GM23248 (cell line): ENCODE measurements at regions not wholly inside any gene's neighbourhood (a gene's known extent, or its start where the extent isn't known, plus 50 kb on each side); places are given as distances from the start of the nearest gene placed in this dataset.

ENCODE experiments used
- DNase-seq: peaks from one replicate; pipeline ENCODE4 v3.0.0-alpha.2; 2015
- H2AFZ ChIP-seq: fragments of 200-600 bp; sonication (generic); 2 replicates; pipeline ENCODE4 v1.6.1; 2016; ENCODE audit warnings: antibody characterized with exemption
- H3F3A ChIP-seq: fragments of 200-600 bp; sonication (generic); 2 replicates; pipeline ENCODE4 v1.6.1; 2016; ENCODE audit warnings: mild to moderate bottlenecking, antibody characterized with exemption, mixed run types; ENCODE audit not compliant: insufficient read depth
- H3K27ac ChIP-seq: fragments of 200-600 bp; sonication (generic); 2 replicates; pipeline ENCODE4 v1.5.1; 2016; ENCODE audit warnings: mild to moderate bottlenecking
- H3K27me3 ChIP-seq: fragments of 200-600 bp; sonication (generic); replicated peaks from 2 replicates; pipeline ENCODE4 v1.6.1; 2016; ENCODE audit warnings: mild to moderate bottlenecking; ENCODE audit not compliant: insufficient read depth
- H3K36me3 ChIP-seq: fragments of 200-600 bp; sonication (generic); 2 replicates; pipeline ENCODE4 v1.6.1; 2016; ENCODE audit warnings: low read depth, mild to moderate bottlenecking
- H3K4me1 ChIP-seq: fragments of 200-600 bp; sonication (generic); 2 replicates; pipeline ENCODE4 v1.6.1; 2016; ENCODE audit warnings: mild to moderate bottlenecking; ENCODE audit not compliant: insufficient read depth
- H3K4me2 ChIP-seq: fragments of 200-600 bp; sonication (generic); one replicate; pipeline ENCODE4 v1.6.1; 2016; ENCODE audit warnings: mild to moderate bottlenecking; ENCODE audit not compliant: unreplicated experiment
- H3K4me3 ChIP-seq: fragments of 200-600 bp; sonication (generic); 2 replicates; pipeline ENCODE4 v1.5.1; 2016; ENCODE audit warnings: mild to moderate bottlenecking
- H3K79me2 ChIP-seq: fragments of 200-600 bp; sonication (generic); 2 replicates; pipeline ENCODE4 v1.6.1; 2016; ENCODE audit warnings: mild to moderate bottlenecking; ENCODE audit not compliant: insufficient read depth
- H3K9ac ChIP-seq: fragments of 200-600 bp; sonication (generic); 2 replicates; pipeline ENCODE4 v1.6.1; 2016; ENCODE audit warnings: mild to moderate bottlenecking
- H3K9me2 ChIP-seq: fragments of 200-600 bp; sonication (generic); 2 replicates; pipeline ENCODE4 v1.6.1; 2016; ENCODE audit warnings: mixed run types, mild to moderate bottlenecking, moderate library complexity; ENCODE audit not compliant: insufficient read depth
- H3K9me3 ChIP-seq: fragments of 200-600 bp; sonication (generic); one replicate; pipeline ENCODE4 v1.6.1; 2017; ENCODE audit warnings: low read depth
- H4K20me1 ChIP-seq: fragments of 200-600 bp; sonication (generic); 2 replicates; pipeline ENCODE4 v1.6.0; 2016; ENCODE audit not compliant: insufficient read depth
- EZH2 ChIP-seq: fragments of 200-600 bp; sonication (generic); IDR thresholded peaks from 2 replicates; pipeline ENCODE4 v1.6.1; 2018; ENCODE audit warnings: antibody characterized with exemption, mild to moderate bottlenecking; ENCODE audit not compliant: insufficient read depth, poor library complexity, severe bottlenecking
- EZH2phosphoT487 ChIP-seq: fragments of 200-600 bp; sonication (generic); IDR thresholded peaks from 2 replicates; pipeline ENCODE4 v1.6.1; 2018; ENCODE audit warnings: antibody characterized with exemption, moderate library complexity, mild to moderate bottlenecking, low read depth; ENCODE audit not compliant: insufficient read depth
- WGBS, 2 experiments: methylation state at CpG; one replicate each; pipeline ENCODE4 v1.1.6; 2015 to 2017; ENCODE audit warnings: low lambda C conversion rate in 2 of 2, low coverage in 1 of 2; ENCODE audit errors: missing lambda C conversion rate in 2 of 2; 5-methylcytosine and 5-hydroxymethylcytosine counted together
- in situ Hi-C: fragments of 300-500 bp; cut with MboI; formaldehyde crosslinking; loops from 2 replicates; pipeline ENCODE4 v1.15.0; 2020

DNA sequence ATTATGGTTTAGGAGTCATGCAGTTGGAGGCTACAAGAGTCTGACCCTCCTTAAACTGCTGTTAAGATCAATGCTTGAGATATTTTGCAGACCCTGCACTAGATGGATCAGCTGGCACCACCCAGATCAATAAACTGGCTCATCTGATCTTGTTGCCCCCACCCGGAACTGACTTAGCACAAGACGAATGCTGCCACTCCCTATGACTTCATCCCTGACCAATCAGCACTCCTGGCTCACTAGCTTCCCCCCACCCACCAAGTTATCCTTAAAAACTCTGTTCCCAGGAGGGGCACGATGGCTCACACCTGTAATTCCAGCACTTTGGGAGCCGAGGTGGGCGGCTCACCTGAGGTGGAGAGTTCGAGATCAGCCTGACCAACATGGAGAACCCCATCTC is 594.0 kb downstream of the NTRK3 start:
- H3K4me1 ChIP-seq, result no peaks in the 10 kb centered on the region
- WGBS, 2 experiments, result 64 to 66% methylated on average over 6 of the region's 6 CpGs
- no peak overlapping the region for H3K9ac ChIP-seq
- no peak for DNase-seq
- H3K4me3 ChIP-seq, result no peak overlapping the region
- no peaks in the 10 kb centered on the region for H3K79me2 ChIP-seq
- in situ Hi-C loops, result no loop called here
- no peaks in the 10 kb centered on the region; the same call in 1 of the 2 replicates for H3K9me2 ChIP-seq
- H3K36me3 ChIP-seq, result no peaks in the 10 kb centered on the region
- no peak overlapping the region for H3K27ac ChIP-seq
- no peak overlapping the region for H2AFZ ChIP-seq
- H3F3A ChIP-seq, result no peaks in the 10 kb centered on the region
- no peaks in the 10 kb centered on the region for H3K9me3 ChIP-seq
- H3K27me3 ChIP-seq, result no peaks in the 10 kb centered on the region
- H4K20me1 ChIP-seq, result no peaks in the 10 kb centered on the region
- H3K4me2 ChIP-seq, result no peak overlapping the region
- TF ChIP-seq EZH2 (no peak), EZH2phosphoT487 (no peak)

DNA sequence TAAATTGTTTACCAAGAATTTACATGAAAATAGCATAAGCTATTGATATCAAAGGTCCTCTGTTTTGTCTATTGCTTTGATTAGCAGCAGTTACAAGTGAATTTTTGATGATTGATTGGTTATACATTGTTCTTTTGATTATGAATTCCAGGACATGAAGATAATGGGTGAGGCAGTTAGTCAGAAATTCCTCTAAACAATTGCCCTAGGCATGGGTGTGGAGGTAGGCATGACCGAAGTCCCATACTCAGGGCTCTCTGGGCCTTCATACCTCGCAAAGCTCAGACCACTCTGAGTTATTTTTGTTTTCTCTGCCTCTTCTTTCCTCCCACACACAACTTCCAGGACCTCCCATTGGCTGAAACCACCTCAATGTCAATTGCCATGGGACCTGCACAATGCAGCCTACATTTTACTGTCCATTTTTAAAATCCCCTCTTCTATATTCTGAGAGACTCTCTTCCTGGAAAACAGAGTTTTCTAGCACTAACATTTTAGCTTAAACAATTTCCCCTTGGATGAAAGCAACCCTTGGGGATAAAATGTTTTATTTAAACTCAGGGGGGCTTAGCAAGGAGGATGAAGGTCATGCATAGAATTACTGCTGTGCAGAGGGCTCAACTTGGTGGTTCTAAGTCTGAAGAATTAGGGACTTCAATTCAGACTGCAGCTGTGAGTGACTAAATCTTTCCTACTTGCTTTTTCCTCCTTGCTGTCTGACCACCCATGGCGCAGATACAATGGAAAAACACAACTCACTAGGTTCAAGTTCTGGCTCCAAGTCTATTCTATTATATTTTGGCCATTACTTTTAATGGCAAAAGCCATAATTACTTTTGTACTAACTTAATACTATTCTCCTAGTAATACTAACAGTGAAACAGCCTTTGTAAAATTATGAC is 594.8 kb downstream of the NTRK3 start:
- TF ChIP-seq EZH2 (no peak), EZH2phosphoT487 (no peak)
- H3K4me1 ChIP-seq, result no peaks in the 10 kb centered on the region
- H3K36me3 ChIP-seq, result no peaks in the 10 kb centered on the region
- no peaks in the 10 kb centered on the region for H3K27me3 ChIP-seq
- no peaks in the 10 kb centered on the region for H3K9me3 ChIP-seq
- no peak overlapping the region for H3K4me3 ChIP-seq
- no peak overlapping the region for H3K9ac ChIP-seq
- no peaks in the 10 kb centered on the region for H3F3A ChIP-seq
- H3K79me2 ChIP-seq, result no peaks in the 10 kb centered on the region
- no peak for DNase-seq
- no peak overlapping the region for H3K4me2 ChIP-seq
- no peaks in the 10 kb centered on the region; the same call in 1 of the 2 replicates for H3K9me2 ChIP-seq
- 28 to 39% methylated on average over 3 of the region's 3 CpGs for WGBS, 2 experiments
- no peaks in the 10 kb centered on the region for H4K20me1 ChIP-seq
- no peak overlapping the region for H2AFZ ChIP-seq
- no peak overlapping the region for H3K27ac ChIP-seq
- in situ Hi-C loops, result no loop called here

DNA sequence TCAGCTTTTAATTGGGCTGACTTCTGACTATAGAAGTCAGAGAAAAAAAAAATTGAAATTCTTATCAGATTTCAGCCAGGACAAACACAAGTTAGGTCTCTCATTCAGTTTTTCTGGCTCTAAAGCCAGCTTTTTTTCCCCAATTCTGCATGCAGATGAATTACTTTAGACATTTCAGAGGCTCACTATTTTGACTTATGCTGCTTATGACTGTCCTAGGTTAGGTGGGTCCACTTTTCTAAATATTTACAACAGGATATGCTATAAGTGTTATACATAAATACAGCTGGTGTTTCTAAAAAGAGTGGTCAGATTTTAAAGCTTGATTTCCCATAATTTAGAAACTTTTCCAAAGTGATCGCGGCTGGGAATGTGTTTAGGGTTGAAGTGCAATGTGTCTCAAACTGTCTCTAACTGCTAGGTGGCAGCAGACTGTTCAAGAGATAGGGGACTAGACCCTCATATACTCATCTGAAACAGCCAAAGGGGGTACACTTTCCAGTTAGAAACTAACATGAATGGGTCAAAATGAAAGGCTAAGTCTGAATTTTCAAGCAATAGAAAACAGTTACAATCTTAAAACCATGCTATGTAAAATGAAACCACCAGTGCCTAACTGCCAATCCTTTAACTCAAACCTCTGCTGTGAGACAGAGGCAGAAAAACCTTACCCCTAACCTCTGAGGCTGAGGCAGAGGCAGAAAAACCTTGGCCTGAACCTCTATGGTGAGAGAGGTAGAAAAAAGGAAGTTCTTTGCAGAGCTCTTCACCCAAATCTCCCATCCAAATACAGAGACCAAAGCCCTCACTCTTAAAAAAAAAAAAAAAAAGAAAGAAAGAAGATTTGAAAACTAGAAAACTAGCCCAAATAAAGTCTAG is 596.0 kb downstream of the NTRK3 start:
- H3K36me3 ChIP-seq, result no peaks in the 10 kb centered on the region

DNA sequence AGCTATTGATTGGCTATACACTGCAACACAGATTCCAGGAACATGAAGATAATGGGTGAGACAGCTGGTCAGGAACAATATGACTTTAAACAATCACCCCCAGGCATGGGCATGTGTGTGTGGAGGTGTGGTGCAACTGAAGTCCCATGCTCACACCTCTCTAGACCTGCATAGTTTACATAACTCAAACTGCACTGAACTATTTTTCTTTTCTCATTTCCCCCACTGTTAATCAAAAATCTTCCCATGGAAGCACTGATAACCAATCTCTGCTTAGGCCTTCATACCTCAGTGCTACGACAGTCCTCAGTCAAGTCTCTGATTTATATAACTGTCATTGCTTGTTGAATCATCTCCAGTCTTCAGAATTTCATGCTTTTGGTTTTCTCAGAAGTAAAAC is 600.2 kb downstream of the NTRK3 start:
- H3K79me2 ChIP-seq, result no peaks in the 10 kb centered on the region
- 20% methylated on average over 1 of the region's 1 CpG for WGBS, 2 experiments
- H3K4me1 ChIP-seq, result no peaks in the 10 kb centered on the region
- H3F3A ChIP-seq, result no peaks in the 10 kb centered on the region
- no peak overlapping the region for H3K4me2 ChIP-seq
- H4K20me1 ChIP-seq, result no peaks in the 10 kb centered on the region
- TF ChIP-seq EZH2phosphoT487 (no peak), EZH2 (no peak)
- no peak overlapping the region for H3K4me3 ChIP-seq
- H3K36me3 ChIP-seq, result no peaks in the 10 kb centered on the region
- no peak overlapping the region for H3K27ac ChIP-seq
- H3K9ac ChIP-seq, result no peak overlapping the region
- H3K27me3 ChIP-seq, result no peaks in the 10 kb centered on the region
- no peaks in the 10 kb centered on the region for H3K9me3 ChIP-seq
- DNase-seq, result no peak
- in situ Hi-C loops, result no loop called here
- no peak overlapping the region for H2AFZ ChIP-seq
- H3K9me2 ChIP-seq, result no peaks in the 10 kb centered on the region; the same call in 1 of the 2 replicates

More for the DNA sequence above, 596.0 kb downstream of the NTRK3 start:
- Histone ChIP-seq H3K79me2 (no peaks in the 10 kb centered on the region), H2AFZ (no peak overlapping the region), H3K27me3 (no peaks in the 10 kb centered on the region), H3F3A (no peaks in the 10 kb centered on the region), H3K4me3 (no peak overlapping the region), H3K9ac (no peak overlapping the region), H3K9me3 (no peaks in the 10 kb centered on the region), H3K4me1 (no peaks in the 10 kb centered on the region), H4K20me1 (no peaks in the 10 kb centered on the region), H3K9me2 (no peaks in the 10 kb centered on the region; the same call in 1 of the 2 replicates), H3K27ac (no peak overlapping the region), H3K4me2 (no peak overlapping the region)
- in situ Hi-C loops, result no loop called here
- DNase-seq, result no peak
- WGBS, 2 experiments, result 82 to 88% methylated on average over 2 of the region's 2 CpGs
- TF ChIP-seq EZH2 (no peak), EZH2phosphoT487 (no peak)
